GM12801 (cell line): ENCODE measurements at regions not wholly inside any gene's neighbourhood (a gene's known extent, or its start where the extent isn't known, plus 50 kb on each side); places are given as distances from the start of the nearest gene placed in this dataset.

Source experiments
- CTCF ChIP-seq: IDR thresholded peaks from one replicate; pipeline ENCODE4 v1.5.1; 2011; ENCODE audit warnings: control low read depth; ENCODE audit not compliant: insufficient read length; ENCODE audit errors: extremely low read depth

DNA sequence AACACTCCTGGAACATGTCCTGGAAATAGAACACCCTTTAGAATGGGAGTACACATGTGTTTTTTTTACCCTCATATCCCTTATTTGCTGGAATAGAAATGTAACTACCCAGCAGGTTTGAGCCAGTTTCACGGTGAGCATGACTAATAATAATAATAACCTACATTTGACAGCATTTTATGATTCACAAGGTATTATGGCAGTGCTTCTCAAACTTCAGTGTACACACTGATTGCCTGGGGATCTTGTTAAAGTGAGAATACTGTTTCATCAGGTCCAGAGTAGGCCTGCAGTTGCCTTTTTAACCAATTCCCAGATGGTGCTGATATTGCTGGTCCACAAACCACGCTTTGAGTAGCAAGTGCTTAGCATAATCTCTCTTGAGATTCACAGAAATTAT, 63.9 kb downstream of the NFKBIZ start:
- no peak for TF ChIP-seq CTCF

DNA sequence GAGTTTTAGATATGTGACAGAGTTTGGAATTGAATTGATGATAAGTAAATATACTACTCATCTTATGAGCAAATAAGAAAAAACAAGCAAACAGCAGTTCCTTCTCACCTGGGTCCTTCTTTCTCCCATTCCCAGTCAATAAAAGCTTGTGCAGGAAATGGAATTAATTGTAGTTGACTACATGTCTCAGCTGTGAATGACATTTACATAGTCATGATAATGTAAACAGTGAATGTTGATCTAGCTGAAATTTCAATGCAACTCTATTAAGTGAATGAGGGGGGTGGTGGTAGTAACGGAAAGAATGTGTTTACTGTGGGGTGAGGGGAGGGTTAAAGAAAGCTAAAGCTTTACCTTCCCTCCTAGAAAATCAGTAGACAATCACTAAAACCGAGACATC, 76.2 kb downstream of the NFKBIZ start:
- TF ChIP-seq CTCF, result no peak

- TF ChIP-seq CTCF, result no peak
Observed at GRCh38 chr3:101926594-101927105, 77.3 kb downstream of the NFKBIZ start.

GRCh38 chr3:101928890-101929289, 79.6 kb downstream of the NFKBIZ start:
- TF ChIP-seq CTCF, result no peak

- TF ChIP-seq CTCF, result no peak
Observed at GRCh38 chr3:101931081-101931480, 81.8 kb downstream of the NFKBIZ start.

DNA sequence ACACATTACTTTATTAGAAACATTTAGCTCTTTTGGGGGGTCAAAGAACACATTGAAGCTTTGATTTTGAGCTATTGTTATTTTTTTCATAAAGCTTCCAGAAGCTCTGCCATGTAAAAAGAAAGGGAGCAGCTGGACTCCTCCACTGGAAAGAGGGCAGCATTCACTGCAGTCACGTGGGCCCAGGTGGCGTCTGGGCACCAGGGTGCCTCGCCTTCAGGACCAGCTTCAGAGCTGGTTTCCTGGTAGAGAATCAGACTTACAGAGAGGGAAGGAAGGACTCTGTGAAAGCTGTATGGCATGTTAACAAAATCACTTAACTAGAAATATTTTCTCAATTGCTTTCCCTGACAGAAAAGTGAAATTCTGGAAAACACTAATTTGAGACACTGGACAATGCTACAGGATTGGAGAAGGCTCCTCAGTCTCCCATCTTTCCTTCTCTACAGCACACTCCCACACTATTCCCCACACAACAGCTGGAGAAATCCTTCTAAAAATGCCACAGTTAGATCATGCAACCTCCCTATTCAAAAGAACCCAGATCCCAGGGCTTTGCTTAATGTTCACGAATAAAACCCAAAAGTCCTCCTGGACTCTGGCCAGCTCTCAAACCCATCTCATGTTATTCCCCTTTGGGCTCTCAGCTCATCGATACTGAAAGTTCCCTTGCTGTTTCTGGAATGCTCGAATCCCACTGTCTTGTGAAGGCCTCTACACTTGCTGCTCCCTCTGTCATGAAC, 83.2 kb downstream of the NFKBIZ start:
- TF ChIP-seq CTCF, result no peak

DNA sequence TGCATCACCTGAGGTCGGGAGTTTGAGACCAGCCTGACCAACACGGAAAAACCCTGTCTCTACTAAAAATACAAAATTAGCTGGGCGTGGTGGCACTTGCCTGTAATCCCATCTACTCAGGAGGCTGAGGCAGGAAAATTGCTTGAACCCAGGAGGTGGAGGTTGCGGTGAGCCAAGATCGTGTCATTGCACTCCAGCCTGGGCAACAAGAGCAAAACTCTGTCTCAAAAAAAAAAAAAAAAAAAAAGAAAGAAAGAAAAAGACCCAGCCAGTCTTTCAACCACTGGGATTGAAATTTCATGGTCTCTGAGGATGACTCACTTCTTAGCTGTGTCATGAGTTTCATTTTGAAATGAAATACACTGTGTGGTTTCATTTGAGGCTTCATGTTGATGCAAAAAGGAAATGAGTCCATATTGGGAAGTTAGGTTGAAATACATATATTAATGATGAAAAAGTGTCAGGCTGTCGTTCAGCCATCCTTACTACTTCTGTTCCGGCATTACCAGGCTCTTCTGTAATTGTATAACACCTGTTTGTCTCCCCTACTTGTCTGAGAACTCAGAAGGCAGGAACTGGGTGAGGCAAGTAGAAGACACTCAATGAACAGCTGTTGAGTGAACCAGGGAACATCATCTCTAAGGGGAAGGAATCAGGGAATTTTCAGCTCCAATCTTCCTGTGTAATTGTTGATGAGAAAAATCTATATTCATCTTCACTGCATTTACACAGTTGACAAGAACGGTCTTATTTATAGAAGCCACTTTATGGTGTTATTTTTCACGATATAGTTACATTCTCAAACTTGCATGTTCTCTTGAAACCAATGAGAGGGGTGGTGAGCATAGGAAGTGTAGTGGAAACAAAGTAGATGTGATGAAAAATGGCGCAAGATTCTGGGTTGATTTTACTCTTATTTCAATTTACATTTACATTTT, 87.4 kb downstream of the NFKBIZ start:
- TF ChIP-seq CTCF, result no peak
